Adrenal gland (tissue), 5 donors: ENCODE measurements at regions not wholly inside any gene's neighbourhood (a gene's known extent, or its start where the extent isn't known, plus 50 kb on each side); places are given as distances from the start of the nearest gene placed in this dataset.

ENCODE experiments used
- CTCF ChIP-seq, 6 experiments: fragments of 450-650 bp in 4 of 6; fragments of 200-600 bp in 2 of 6; sonication (generic) in 1 of 6; IDR thresholded peaks; 1 replicate in 5 of 6; 2 replicates in 1 of 6; pipeline versions ENCODE4 v1.5.1 to v1.8.0; 2016 to 2021; ENCODE audit warnings: antibody characterized with exemption in 6 of 6, mild to moderate bottlenecking in 2 of 6, moderate library complexity in 1 of 6
- POLR2A ChIP-seq, 2 donors: fragments of 450-650 bp; IDR thresholded peaks; one replicate each; pipeline ENCODE4 v1.6.1; 2017; ENCODE audit warnings: antibody characterized with exemption in 2 of 2, mild to moderate bottlenecking in 2 of 2, moderate library complexity in 1 of 2
- donor health status: DM: no; HTN: no; CAD: no.

GRCh38 chr10:118171861-118172260 is 125.1 kb upstream of the RAB11FIP2 start:
- TF ChIP-seq CTCF (IDR thresholded peaks at IDR 0.05) (no peak), POLR2A (IDR thresholded peaks at IDR 0.05) (no peak)
